AG09319 (cell line): ENCODE measurements at regions not wholly inside any gene's neighbourhood (a gene's known extent, or its start where the extent isn't known, plus 50 kb on each side); places are given as distances from the start of the nearest gene placed in this dataset.
"Not testable (repeated sequence)": the region's sequence is repeated elsewhere in the genome, so short reads cannot be mapped to it uniquely, and the experiment has no call there.

Source experiments
- DNase-seq: peaks from one replicate; pipeline ENCODE4 v3.0.0-alpha.2; 2010; ENCODE audit warnings: low read depth; ENCODE audit errors: extremely low read depth
- CTCF ChIP-seq: IDR thresholded peaks from 2 replicates; pipeline ENCODE4 v1.5.1; 2011; ENCODE audit warnings: low read depth, mild to moderate bottlenecking, inconsistent platforms, low read length, moderate library complexity

- peak; percentile 62 for TF ChIP-seq CTCF
- DNase-seq = no peak
These were observed 75.7 kb upstream of the PKN2 start for GRCh38 chr1:88608139-88608943.

GRCh38 chr1:88609051-88609450 is 75.0 kb upstream of the PKN2 start:
- no peak for DNase-seq
- TF ChIP-seq CTCF = no peak

GRCh38 chr1:88610687-88611086 is 73.4 kb upstream of the PKN2 start:
- no peak for DNase-seq
- TF ChIP-seq CTCF = no peak

- no peak for DNase-seq
- no peak for TF ChIP-seq CTCF
These were observed 71.8 kb upstream of the PKN2 start for GRCh38 chr1:88612292-88612691.

- DNase-seq = no peak
- no peak for TF ChIP-seq CTCF
These were observed 71.3 kb upstream of the PKN2 start for GRCh38 chr1:88612773-88613172.

GRCh38 chr1:88618331-88618730 is 65.7 kb upstream of the PKN2 start:
- TF ChIP-seq CTCF = no peak
- DNase-seq = no peak

- not testable (repeated sequence) for DNase-seq
These were observed 61.0 kb upstream of the PKN2 start for GRCh38 chr1:88623101-88623500.
